Esophagus muscularis mucosa (tissue), 4 donors: ENCODE measurements at regions not wholly inside any gene's neighbourhood (a gene's known extent, or its start where the extent isn't known, plus 50 kb on each side); places are given as distances from the start of the nearest gene placed in this dataset.

Experiments
- EP300 ChIP-seq: sonication (generic); formaldehyde crosslinking; IDR thresholded peaks from one replicate; pipeline ENCODE4 v1.6.1; 2017; ENCODE audit warnings: antibody characterized with exemption
- POLR2A ChIP-seq: fragments of 450-650 bp; IDR thresholded peaks from one replicate; pipeline ENCODE4 v1.6.1; 2017; ENCODE audit warnings: antibody characterized with exemption, moderate library complexity, mild to moderate bottlenecking, low read depth
- TF ChIP-seq, protein P1 (sequence below), 3 experiments: fragments of 200-600 bp in 2 of 3; fragments of 450-650 bp in 1 of 3; sonication (generic) in 2 of 3; IDR thresholded peaks; one replicate each; pipeline ENCODE4 v1.5.1; 2017 to 2019; ENCODE audit warnings: antibody characterized with exemption in 3 of 3, mild to moderate bottlenecking in 2 of 3, moderate library complexity in 1 of 3

DNA sequence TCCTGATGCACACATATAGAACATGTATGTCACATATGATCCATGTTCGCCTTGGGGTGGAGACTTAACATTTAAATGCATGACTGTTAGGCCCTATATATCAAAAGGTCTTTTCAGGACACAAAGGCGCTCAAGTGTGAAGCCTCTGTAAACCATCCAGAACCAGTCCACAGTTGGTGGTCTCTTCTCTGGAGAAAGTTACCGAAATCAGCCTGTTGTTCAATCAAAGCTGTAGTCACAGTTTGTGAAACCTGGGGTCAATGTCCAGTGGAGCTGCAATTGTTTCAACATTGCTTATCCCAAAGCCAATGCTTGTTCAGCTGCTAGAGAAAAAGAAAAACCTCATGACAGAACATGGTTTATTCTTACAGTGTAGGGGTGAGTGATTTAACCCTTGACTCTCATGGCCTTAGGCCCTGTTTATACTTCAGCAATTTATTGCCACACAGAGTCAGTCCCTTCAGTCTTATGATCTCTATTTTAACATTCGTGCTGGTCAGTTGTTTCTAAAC, 193.6 kb upstream of the CST7 start:
- TF ChIP-seq, protein P1, sequence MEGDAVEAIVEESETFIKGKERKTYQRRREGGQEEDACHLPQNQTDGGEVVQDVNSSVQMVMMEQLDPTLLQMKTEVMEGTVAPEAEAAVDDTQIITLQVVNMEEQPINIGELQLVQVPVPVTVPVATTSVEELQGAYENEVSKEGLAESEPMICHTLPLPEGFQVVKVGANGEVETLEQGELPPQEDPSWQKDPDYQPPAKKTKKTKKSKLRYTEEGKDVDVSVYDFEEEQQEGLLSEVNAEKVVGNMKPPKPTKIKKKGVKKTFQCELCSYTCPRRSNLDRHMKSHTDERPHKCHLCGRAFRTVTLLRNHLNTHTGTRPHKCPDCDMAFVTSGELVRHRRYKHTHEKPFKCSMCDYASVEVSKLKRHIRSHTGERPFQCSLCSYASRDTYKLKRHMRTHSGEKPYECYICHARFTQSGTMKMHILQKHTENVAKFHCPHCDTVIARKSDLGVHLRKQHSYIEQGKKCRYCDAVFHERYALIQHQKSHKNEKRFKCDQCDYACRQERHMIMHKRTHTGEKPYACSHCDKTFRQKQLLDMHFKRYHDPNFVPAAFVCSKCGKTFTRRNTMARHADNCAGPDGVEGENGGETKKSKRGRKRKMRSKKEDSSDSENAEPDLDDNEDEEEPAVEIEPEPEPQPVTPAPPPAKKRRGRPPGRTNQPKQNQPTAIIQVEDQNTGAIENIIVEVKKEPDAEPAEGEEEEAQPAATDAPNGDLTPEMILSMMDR (IDR thresholded peaks at IDR 0.05), result no peak
- TF ChIP-seq POLR2A (no peak), EP300 (no peak)
